GM21529 (cell line): ENCODE measurements at regions not wholly inside any gene's neighbourhood (a gene's known extent, or its start where the extent isn't known, plus 50 kb on each side); places are given as distances from the start of the nearest gene placed in this dataset.
"Not testable (repeated sequence)": the region's sequence is repeated elsewhere in the genome, so short reads cannot be mapped to it uniquely, and the experiment has no call there.

Experiments used
- ATAC-seq: cut with Tn5 transposase; IDR thresholded peaks from one replicate; pipeline ENCODE4 v1.9.1; 2021; ENCODE audit not compliant: unreplicated experiment

- ATAC-seq = no peak
Measured at GRCh38 chr6:149127212-149127611, 190.3 kb upstream of the TAB2 start.

- ATAC-seq = no peak
Measured at GRCh38 chr6:149128489-149129145, 188.9 kb upstream of the TAB2 start.

- no peak for ATAC-seq
Measured at GRCh38 chr6:149129371-149130077, 188.0 kb upstream of the TAB2 start.

GRCh38 chr6:149130090-149130489 is 187.4 kb upstream of the TAB2 start:
- ATAC-seq = no peak

- ATAC-seq = no peak
Measured at GRCh38 chr6:149130508-149130907, 187.0 kb upstream of the TAB2 start.

GRCh38 chr6:149131891-149132290 is 185.6 kb upstream of the TAB2 start:
- ATAC-seq = no peak

GRCh38 chr6:149132336-149132735 is 185.2 kb upstream of the TAB2 start:
- ATAC-seq = no peak

- no peak for ATAC-seq
Measured at GRCh38 chr6:149134511-149134933, 183.0 kb upstream of the TAB2 start.

GRCh38 chr6:149135809-149136208 is 181.7 kb upstream of the TAB2 start:
- no peak for ATAC-seq

- no peak for ATAC-seq
Measured at GRCh38 chr6:149136273-149136912, 181.1 kb upstream of the TAB2 start.

- ATAC-seq = no peak
Measured at GRCh38 chr6:149136913-149137286, 180.6 kb upstream of the TAB2 start.

GRCh38 chr6:149137594-149137993 is 179.9 kb upstream of the TAB2 start:
- ATAC-seq = no peak

- ATAC-seq = no peak
Measured at GRCh38 chr6:149138089-149138488, 179.4 kb upstream of the TAB2 start.

GRCh38 chr6:149138699-149139294 is 178.7 kb upstream of the TAB2 start:
- ATAC-seq = no peak

- ATAC-seq = no peak
Measured at GRCh38 chr6:149139782-149140136, 177.8 kb upstream of the TAB2 start.

GRCh38 chr6:149140137-149140909 is 177.2 kb upstream of the TAB2 start:
- peak; percentile 82 for ATAC-seq

GRCh38 chr6:149140910-149141290 is 176.6 kb upstream of the TAB2 start:
- peak; percentile 58 for ATAC-seq

- no peak for ATAC-seq
Measured at GRCh38 chr6:149142924-149143429, 174.5 kb upstream of the TAB2 start.

GRCh38 chr6:149145800-149146199 is 171.7 kb upstream of the TAB2 start:
- ATAC-seq = not testable (repeated sequence)

GRCh38 chr6:149147195-149147594 is 170.3 kb upstream of the TAB2 start:
- ATAC-seq = no peak
